Activated T-cell treated with anti-CD3 and anti-CD28 coated beads, Interleukin-2, amount 50 U/mL, for 48 hours (primary cell): ENCODE measurements at regions not wholly inside any gene's neighbourhood (a gene's known extent, or its start where the extent isn't known, plus 50 kb on each side); places are given as distances from the start of the nearest gene placed in this dataset.

Experiments
- DNase-seq, 2 experiments: peaks; one replicate each; pipeline ENCODE4 v3.0.0-alpha.2; 2020

DNA sequence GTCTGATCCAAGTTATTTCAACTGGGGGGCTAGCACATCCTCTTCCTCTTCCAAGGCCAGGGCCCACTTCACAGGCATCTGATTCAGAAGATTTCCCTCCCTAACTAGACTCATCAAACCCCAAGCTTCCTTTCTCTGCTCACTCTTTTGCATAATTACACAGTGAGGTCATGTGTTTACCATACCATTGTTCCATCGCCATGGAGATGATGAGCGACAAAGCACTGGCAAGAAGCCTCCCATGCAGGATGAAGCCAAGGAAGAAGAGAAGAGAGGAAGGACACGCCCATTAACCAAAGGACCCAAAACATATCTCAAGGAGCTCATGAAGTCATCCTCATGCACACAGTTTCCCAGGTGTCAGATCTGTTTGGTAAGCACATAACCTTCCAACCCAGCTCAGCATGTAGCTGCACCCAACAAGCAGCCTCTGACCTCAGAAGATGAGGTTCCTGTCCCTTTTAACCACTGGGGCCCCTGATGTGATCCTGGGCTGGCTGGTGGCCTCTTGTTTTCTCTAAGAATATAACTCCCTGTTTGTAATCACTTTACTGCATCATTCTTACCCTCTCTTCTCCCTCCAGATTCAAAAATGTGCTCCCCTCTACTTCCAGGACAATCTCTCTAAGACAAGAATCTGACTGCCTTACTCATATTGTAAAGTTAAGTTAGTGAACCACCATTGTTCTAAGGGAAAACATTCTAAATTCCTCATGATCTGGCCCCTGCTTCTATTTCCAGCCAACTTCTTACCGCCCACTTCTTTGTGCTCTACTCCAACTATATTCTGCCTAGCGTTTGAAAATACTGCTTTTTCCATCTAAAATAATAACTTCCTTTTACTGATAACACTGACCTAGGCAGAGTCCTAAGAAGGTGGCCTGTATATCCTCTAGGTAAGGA is 190.1 kb downstream of the TTC32 start:
- DNase-seq, result no peak

DNA sequence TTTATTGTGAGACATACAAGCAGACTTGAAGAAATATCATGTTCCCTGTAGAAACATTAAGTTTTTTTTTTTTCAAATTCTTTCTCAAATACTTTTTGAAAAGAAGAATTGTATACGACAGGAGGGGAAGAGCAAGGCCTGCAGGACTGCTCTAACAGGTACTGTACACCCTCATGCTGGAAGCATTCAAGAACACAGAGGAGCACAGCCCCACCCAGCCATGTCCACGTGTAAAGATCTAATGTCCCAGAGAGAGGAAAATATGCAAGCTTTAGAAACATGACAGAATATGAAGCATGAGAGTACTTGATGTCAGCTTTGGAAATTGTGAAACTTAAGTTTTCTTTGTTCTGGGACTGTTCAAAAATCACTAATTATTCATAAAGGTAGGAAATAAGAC is 191.6 kb downstream of the TTC32 start:
- no peak for DNase-seq

DNA sequence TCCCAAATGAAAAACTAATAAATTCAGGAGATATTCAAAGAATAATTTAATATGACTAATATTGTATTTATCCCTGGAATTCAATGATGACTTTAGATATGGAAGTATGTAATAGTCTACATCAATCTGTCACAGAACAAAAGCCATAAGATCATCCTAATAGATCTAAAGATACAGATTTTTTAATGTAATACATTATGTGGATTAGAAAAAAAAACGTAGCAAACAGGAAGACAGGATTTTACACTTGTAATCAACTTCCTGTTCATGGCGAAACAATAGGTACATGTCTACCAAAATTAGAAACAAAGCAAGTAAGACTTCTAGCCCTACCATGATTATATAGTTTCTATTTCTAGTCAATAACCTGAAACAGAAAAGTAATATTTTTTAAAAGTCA is 192.2 kb downstream of the TTC32 start:
- DNase-seq, result no peak

DNA sequence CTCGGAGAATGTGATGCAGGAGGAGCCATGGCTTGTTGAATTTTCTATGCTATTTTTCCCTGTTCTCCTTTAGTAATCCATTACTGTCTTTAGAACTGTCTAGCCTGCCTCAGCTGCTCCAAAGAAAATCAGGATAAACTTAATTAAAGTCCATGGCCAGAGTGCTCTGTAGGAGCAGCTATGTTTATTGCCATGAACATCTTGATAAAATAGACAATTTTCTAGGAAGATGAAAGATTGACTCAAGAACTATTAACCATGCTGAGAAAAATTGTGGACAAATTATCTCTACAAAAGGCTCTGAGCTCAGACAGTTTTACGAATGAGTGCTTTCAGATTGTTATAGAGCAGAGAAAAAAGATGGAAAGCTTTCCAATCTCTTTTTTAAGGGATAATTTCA is 193.0 kb downstream of the TTC32 start:
- no peak for DNase-seq

DNA sequence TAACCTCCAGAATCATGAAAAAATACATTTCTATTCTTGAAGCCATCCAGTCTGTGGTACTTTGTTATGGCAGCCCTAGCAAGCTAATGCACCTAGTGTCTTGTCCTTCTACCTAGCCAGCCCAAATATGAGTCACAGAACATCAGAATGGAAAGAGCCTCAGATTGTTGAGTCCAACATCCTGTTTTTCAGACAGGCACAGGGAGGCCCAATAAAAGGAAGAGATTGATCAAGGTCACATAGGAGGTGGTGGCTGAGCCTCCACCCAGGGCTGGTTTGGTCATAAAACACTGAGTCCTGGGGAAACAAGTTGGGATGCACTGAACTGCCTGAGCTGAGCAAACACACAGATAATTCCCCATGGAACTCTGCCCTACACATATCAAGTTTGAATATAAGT is 195.5 kb downstream of the TTC32 start:
- no peak for DNase-seq

DNA sequence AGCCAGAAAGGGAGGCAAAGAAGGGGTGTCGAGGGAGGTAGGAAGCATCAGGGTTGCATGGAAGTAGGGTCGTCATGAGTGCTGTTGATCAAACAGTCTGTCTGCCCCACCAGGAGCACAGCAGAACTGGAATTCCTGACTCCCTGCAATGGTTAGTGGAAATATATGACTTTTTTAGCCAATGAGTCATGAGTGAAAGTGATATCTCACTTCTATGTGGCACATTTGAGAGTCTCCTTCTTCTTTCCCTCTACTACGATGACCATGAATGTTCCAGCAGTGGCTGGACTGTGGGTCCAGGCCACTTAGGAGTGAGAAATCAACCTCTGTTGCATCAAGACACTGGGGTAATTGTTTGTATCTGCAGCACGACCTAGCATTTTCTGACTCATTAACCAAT is 199.5 kb downstream of the TTC32 start:
- DNase-seq, result no peak

DNA sequence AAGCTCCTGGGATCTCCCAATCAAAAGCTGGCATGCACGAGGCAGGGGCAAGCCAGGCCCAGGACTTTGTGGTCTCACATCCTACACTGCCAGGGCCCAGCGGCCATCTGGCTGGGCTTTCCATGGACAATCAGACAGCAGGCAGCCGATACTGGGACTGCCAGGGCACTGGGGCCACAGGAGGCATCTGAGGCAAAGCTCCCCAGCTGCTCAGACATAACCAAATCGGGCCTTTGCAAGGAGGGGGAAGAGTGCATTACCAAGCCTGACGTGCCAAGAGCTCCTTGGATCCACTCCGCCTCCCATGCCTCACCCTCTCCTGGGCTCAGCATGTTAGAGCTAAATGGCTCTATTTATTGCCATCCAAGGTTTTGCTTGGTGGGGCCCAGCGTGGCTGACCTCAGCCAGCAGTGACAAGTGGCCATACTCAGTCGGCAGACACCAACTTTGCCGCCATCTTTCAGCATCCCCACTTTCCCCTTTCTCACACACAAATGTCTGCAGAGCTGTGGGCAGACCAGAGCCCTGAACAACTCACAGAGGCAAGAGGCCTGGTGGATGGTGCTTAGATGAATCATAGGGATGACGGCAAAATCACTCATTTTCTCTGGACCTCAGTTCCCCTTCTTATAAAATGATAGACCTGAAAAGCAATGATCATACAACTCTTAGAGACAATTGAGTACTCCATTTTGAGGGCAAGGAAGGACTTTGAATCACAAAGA is 200.8 kb downstream of the TTC32 start:
- DNase-seq, result no peak

DNA sequence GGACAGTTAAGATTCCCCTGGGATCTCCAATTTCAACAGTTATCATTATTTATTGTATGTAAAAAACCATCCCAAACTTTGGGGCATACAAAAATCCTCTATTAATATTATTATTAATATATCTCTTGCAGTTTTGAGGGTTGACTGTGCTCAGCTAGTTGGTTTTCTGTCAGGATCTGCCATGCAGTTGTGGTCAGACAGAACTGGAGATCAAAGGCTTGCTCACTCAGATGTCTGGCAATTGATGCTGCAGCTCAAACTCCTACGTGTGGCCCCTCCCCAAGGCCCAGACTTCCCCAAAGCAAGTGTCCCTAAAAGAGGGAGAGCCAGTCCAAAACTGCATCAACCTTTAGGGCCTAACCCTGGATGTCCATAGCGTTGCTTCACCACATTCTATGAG is 204.7 kb downstream of the TTC32 start:
- no peak for DNase-seq

DNA sequence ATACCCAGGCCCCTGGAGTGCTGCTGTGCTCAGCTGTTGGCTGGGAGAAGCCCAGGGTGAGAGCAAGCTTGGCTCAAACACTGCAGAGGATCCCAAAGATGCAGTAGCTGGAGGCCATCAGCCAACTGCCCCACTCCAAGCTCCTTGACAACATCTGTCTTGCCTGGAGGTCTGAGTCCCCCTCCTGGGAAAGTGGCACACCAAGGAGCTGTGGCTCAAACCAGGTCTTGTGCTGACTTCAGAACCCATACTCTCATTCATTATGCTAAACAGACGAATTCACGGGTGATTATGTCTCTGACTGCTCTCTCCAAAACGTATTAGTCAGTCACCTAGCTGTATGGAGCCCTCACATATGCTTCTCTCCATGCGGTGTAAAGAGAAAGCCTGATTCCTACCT is 206.1 kb downstream of the TTC32 start:
- DNase-seq, result no peak

DNA sequence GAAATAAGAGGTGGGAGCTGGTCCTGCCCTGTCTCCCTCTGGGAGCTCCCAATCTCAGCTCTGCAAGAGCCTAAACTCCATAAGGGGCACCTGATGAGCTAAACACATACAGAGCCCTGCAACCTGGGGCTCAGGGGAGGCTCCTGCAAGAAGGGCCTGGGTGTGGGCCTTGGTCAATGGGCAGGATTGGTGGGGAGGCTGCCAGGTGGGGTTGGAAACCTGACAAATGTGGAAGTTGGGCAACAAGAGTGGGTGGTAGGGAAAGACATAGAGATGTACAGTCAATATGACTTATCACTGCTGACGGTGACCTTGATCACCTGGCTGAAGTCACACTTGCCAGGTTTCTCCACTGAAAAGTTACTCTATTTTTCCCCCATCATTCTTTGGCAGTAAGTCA is 209.9 kb downstream of the TTC32 start:
- DNase-seq, result no peak

DNA sequence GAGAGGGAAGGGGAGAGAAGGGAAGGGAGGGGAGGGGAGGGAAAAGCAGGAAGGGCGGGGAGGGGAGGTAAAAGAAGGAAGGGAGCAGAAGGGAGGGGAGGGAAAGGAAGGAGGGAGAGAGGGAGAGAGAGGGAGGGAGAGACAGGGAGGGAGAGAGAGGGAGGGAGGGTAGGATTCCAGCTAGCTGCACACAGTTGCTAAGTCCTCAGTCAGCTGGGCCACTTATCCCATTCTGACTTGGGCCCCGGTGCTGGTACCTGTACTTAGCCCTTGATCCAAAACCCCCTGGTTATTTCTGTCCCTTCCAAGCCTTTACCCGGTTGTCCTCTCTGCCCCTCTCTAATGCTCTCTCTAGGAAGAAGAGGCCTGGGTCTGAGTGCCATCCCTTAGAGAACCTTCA is 211.4 kb downstream of the TTC32 start:
- no peak for DNase-seq

DNA sequence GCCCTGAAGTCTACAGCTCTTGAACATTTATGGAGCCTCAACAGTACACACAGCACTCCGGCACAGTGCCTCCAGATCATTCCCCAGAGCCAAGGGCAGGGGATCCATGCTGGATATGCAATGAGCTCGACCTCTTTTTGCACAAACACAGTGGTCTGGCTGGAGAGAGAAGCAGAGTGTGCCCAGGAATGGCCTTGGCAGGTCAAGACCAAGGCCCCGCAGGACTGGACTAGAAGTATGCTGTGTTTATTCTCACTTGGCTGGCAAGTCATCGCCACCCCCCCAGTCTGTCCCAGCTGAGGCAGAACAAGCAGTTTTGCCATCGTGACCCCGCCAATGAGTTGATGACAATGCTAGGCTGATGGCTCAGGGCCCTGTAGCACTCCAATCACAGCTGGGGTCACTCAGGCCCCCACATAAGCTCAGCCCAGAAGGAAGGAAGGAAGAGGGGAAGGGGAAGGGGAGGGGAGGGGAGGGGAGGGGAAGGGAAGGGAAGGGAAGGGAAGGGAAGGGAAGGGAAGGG is 212.1 kb downstream of the TTC32 start:
- no peak for DNase-seq

DNA sequence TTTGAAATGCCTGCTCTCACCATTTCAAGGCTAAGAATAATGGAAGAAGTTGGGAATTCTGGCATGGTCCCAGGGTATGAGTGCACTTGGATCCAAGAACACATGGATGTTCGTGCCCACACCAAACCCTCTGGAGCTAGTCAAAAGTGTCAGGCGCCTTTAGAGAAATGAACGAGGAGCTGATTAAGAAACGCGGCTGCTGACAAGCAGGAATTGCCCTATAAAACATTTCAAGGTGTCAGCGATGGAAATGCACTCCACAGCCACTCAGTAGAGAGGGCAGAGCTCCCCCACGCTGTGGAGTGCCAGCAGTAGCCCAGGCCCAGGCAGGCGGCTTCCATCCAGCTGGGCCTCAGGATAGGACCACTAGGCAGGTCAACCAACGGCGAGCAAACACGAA is 213.7 kb downstream of the TTC32 start:
- DNase-seq, result no peak

DNA sequence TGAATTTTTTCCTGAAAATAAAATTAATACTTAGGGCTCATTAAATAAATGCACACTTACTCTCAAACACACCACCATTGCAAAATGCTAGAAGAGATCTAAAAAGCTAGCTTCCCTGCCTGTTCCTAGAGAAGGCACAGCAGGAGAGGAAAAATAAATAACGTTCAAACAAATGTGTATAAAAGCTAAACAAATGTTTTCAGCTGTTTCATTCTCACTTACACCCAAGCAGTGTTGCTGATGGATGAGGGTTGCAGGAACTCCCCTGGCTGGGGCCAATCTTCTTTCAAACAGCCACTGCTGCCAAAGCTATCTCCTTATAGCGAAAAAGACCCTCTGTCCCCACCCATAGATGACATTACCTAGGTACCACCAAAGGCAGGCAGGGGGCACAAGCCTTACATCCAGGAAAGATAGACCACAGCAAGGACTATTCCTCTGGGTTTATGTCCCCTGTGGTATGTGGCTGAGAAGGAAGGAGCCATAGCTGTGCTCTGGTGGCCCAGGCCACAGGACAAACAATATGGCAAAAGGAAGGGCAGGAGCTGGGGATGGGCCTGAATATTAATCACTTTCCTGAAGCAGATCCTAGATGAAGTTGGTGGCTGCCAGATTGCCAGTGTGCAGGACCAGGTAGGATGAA is 214.6 kb downstream of the TTC32 start:
- DNase-seq, result no peak

DNA sequence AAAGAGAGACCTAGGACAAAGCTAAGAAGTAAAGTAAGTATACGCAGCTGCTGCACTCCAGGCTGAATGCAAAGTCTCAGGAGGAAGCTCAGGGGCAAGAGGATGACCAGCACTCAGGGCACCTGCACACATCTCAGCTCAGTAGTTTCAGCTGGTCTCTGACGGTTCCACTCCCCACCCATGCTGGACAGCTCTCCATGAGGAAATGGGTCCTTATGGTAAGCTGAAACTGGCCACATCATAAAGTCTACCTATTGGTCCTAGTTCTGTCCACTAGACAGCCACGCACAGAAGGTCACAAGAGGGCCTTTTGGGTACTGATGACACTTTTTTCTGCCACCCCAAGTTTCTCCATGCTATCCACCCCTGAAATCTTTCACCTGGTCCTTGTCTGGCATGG is 215.3 kb downstream of the TTC32 start:
- no peak for DNase-seq

DNA sequence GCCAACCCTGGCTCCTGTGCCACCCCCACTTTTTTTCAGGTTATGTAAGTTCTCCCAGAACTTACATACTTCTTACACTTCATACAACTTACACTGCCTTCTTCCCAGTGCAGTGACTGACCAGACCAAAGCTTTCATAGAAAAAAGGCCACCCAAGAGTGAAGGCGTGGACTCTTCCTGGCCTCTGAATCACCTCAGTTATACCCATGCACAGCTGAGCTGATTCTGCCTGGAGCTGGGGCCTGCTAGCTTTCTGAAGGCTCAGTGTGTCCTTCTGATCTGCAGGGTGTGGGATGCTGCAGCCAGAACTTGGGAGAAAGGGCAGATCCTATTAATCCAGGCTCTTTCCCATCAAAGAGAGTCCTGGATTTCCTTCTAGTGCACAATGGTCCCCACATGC is 216.1 kb downstream of the TTC32 start:
- no peak for DNase-seq

DNA sequence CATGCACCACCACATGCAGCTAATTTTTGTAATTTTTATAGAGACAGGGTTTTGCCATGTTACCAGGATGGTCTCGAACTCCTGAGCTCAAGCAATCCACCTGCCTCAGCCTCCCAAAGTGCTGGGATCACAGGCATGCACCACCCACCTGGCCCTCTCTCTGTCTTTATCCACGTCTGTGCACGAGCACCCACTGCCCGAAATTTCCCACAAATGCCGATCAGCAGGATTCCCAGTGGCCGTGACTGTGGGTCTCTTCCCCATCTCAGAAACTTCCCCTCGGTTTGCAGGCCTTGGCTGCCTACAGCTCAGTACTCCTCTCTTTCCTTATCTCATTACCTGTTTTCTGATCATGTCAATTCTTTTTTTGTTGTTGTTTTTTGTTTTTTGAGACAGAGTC is 217.3 kb downstream of the TTC32 start:
- DNase-seq, result no peak

DNA sequence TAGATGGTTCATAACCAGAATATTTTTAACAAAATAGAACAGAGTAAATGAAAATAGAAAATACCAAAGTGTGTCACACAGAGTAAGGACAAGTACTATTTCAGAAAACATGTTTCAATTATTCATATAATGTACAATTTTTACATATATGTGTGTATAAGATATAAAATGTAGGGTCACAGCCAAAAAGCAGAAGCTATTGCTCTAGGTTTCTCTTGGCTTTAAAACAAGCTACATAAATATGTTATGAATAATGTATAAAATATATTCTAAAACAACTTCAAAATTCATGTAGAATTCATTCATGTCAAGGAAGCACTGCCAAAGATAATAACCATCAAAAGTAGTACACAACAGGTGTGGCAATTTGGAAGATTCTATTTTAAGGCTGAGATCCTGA is 218.2 kb downstream of the TTC32 start:
- no peak for DNase-seq

DNA sequence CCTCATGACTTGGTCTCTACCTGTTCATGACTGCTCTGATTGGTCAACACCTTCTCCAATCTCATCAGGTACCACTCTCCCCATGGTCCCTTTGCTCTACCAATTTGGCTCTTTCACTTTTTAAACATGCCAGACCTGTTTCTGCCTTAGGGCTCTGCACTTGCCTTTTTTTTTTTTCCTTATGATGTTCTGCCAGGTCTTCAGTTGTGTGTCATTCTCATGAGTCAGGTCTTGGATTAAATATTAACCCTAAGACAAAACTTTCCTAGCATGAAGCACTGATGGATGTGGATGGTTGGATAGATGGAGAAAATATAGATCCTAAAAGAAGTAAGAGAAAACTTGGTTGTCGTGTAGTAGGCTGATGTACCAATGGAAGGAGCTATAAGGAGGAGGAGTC is 219.3 kb downstream of the TTC32 start:
- no peak for DNase-seq

DNA sequence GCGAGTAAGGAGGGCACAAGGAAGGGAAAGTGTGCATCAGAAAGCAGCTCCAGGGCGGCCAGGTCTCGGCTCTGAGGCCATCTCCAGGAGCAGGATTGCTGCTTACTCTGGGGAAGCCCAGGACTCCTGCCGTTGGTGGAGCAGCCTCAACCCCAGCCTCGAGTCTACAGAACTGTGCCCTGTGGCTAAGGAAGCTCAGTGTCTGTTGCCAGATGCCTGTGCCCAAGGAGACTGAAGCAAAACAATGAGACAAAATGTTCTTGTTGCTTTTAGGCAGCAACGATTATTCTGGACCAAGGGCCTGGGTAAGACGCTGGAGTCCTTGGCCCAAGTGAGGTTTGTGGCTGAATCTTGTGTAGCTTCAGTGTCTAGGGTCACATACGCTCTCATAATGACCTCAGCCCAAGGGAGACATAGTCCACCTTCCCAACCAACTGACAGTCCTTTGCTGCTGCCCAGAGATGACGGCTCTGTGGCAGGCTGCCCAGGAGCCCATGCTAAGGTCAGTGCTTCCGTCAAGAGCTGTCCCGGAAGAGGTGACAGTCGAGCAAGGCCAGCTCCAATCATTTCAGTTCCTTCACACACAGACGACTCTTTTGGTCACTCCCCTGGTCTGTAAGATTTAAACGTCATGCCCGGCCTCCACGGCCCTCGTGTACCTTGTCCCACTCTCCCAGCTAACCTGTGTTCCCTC is 223.8 kb downstream of the TTC32 start:
- DNase-seq, result no peak

DNA sequence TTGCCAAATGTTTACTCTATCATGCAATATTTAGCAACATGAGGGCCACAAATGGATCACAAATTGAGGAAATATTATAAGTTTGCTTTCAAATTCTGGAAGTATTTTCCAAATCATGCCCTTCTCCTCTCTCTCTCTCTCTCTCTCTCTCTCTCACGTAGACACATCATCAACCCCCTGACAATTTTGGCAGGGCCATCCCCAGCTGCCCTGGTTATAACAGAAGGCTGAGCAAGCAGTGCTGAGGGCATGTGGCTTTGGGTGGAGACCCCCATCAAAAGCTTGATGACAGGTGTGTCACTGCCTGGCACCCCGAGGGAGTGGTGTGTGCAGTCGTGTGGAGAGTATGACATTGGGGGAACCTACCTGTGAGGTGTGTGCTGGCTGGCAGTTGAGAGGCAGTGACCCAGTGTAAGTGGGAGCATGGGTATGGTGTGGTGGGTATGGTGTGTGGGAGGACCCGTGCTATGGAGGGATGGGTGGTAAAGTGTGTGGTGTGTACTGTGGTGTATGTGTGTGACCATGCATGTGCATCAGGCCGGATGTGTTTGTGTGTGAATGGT is 224.5 kb downstream of the TTC32 start:
- no peak for DNase-seq

DNA sequence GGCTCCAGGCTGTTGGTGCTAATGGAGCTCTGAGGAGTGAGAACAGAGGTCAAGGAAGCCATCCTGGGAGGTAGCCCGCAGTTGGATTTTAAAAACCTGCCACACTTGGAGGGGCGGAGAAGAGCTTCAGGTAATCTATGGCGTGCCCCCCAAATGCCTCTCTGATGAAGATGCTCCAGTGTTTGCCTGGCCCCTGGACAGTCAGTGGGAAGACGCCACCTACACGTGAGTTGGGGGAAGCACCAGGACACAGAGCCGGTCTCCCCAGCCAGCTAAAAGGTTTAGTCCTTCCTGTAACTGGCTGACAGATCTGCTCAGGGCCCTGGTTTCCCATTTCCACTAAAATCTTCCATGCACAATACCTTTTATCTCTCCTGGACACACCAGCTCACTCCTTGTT is 225.0 kb downstream of the TTC32 start:
- no peak for DNase-seq
